Fibroblast of mammary gland (primary cell): ENCODE measurements at regions not wholly inside any gene's neighbourhood (a gene's known extent, or its start where the extent isn't known, plus 50 kb on each side); places are given as distances from the start of the nearest gene placed in this dataset.
"Not testable (repeated sequence)": the region's sequence is repeated elsewhere in the genome, so short reads cannot be mapped to it uniquely, and the experiment has no call there.

Source experiments
- DNase-seq: peaks from one replicate; pipeline ENCODE4 v3.0.0-alpha.2; 2010; ENCODE audit warnings: low read depth
- H3K4me3 ChIP-seq: 2 replicates; pipeline ENCODE4 v1.5.1; 2011; ENCODE audit warnings: low read depth, mild to moderate bottlenecking, low read length, moderate library complexity; ENCODE audit not compliant: control insufficient read depth
- CTCF ChIP-seq: conservative IDR thresholded peaks from 2 replicates; pipeline ENCODE4 v1.5.1; 2011; ENCODE audit warnings: low read depth, low read length, inconsistent platforms; ENCODE audit not compliant: control insufficient read depth, insufficient read depth

GRCh38 chr16:13835935-13836730 is 83.8 kb upstream of the ERCC4 start:
- H3K4me3 ChIP-seq: no peak overlapping the region
- TF ChIP-seq CTCF: no peak
- DNase-seq: no peak

- TF ChIP-seq CTCF: no peak
- DNase-seq: no peak
- H3K4me3 ChIP-seq: no peak overlapping the region
These were observed 81.4 kb upstream of the ERCC4 start for GRCh38 chr16:13838401-13839190.

GRCh38 chr16:13839577-13839976 is 80.4 kb upstream of the ERCC4 start:
- no peak for TF ChIP-seq CTCF
- no peak for DNase-seq
- no peak overlapping the region for H3K4me3 ChIP-seq

- no peak overlapping the region for H3K4me3 ChIP-seq
- TF ChIP-seq CTCF: no peak
- no peak for DNase-seq
These were observed 74.7 kb upstream of the ERCC4 start for GRCh38 chr16:13845232-13845631.

- no peak for DNase-seq
- no peak for TF ChIP-seq CTCF
- H3K4me3 ChIP-seq: no peak overlapping the region
These were observed 71.2 kb upstream of the ERCC4 start for GRCh38 chr16:13848795-13849194.

GRCh38 chr16:13850173-13850572 is 69.8 kb upstream of the ERCC4 start:
- DNase-seq, H3K4me3 ChIP-seq: not testable (repeated sequence)

- no peak for TF ChIP-seq CTCF
- no peak overlapping the region for H3K4me3 ChIP-seq
- no peak for DNase-seq
These were observed 67.1 kb upstream of the ERCC4 start for GRCh38 chr16:13852827-13853226.
